SJSA1 (cell line): ENCODE measurements at regions not wholly inside any gene's neighbourhood (a gene's known extent, or its start where the extent isn't known, plus 50 kb on each side); places are given as distances from the start of the nearest gene placed in this dataset.
"Not testable (repeated sequence)": the region's sequence is repeated elsewhere in the genome, so short reads cannot be mapped to it uniquely, and the experiment has no call there.

ENCODE experiments used
- DNase-seq, 2 experiments: peaks; one replicate each; pipeline ENCODE4 v3.0.0-alpha.2; 2015 to 2020; ENCODE audit warnings: low spot score in 2 of 2, low read depth in 1 of 2
- H3K27ac ChIP-seq: fragments of 250-450 bp; sonication (Bioruptor Pico); 2 replicates; pipeline ENCODE4 v1.5.1; 2020; ENCODE audit warnings: mild to moderate bottlenecking, moderate library complexity
- H3K27me3 ChIP-seq: fragments of 250-450 bp; sonication (Bioruptor Pico); replicated peaks from 2 replicates; pipeline ENCODE4 v1.5.1; 2020; ENCODE audit warnings: mild to moderate bottlenecking, moderate library complexity
- H3K36me3 ChIP-seq: fragments of 250-450 bp; sonication (Bioruptor Pico); 2 replicates; pipeline ENCODE4 v1.5.1; 2020; ENCODE audit warnings: mild to moderate bottlenecking
- H3K4me1 ChIP-seq: fragments of 250-450 bp; sonication (Bioruptor Pico); replicated peaks from 2 replicates; pipeline ENCODE4 v1.6.1; 2021; ENCODE audit warnings: mild to moderate bottlenecking
- H3K4me3 ChIP-seq: fragments of 250-450 bp; sonication (Bioruptor Pico); 2 replicates; pipeline ENCODE4 v1.5.1; 2020; ENCODE audit warnings: mild to moderate bottlenecking
- H3K9me3 ChIP-seq: fragments of 250-450 bp; sonication (Bioruptor Pico); replicated peaks from 2 replicates; pipeline ENCODE4 v1.5.1; 2020; ENCODE audit warnings: mild to moderate bottlenecking

DNA sequence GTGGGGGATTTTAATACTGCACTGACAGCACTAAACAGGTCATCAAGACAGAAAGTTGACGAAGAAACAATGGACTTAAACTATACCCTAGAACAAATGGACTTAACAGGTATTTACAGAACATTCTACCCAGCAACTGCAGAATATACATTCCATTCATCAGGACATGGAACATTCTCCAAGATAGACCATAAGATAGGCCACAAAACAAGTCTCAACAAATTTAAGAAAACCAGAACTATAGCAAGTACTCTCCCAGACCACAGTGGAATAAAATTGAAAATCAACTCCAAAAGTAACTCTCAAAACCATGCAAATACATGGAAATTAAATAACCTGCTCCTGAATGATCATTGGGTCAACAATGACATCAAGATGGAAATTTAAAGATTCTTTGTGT is 218.3 kb downstream of the SYK start:
- not testable (repeated sequence) for H3K27me3 ChIP-seq, H3K27ac ChIP-seq, H3K4me3 ChIP-seq, H3K4me1 ChIP-seq, H3K9me3 ChIP-seq, H3K36me3 ChIP-seq, DNase-seq

GRCh38 chr9:91021656-91022055 is 220.0 kb downstream of the SYK start:
- H3K36me3 ChIP-seq, H3K27me3 ChIP-seq, DNase-seq, H3K4me3 ChIP-seq, H3K27ac ChIP-seq, H3K4me1 ChIP-seq, H3K9me3 ChIP-seq: not testable (repeated sequence)

GRCh38 chr9:91023741-91024140 is 222.1 kb downstream of the SYK start:
- Histone ChIP-seq H3K27ac (no peak overlapping the region), H3K36me3 (no peaks in the 10 kb centered on the region), H3K4me3 (no peak overlapping the region), H3K4me1 (no peaks in the 10 kb centered on the region), H3K9me3 (no peaks in the 10 kb centered on the region), H3K27me3 (no peaks in the 10 kb centered on the region)
- no peak for DNase-seq

DNA sequence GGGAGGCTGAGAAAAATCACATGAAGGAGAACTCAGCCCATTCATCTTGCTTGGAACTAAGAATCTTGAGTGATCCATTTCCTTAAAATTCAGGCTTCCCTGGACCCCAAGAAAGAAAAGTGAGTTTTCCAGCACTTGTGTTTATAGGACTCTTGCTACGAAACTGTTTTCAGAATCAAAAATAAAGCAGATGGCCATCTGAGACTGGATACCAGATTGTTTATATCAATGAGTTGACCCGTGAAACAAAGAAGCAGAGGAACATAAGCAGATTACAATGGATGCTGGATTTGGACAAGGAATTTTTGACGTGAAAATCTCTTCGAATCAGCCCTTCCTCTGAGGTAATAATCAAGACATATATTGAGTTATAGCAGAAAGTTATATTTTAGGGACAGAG is 223.2 kb downstream of the SYK start:
- no peaks in the 10 kb centered on the region for H3K4me1 ChIP-seq
- no peak overlapping the region for H3K27ac ChIP-seq
- no peak for DNase-seq
- H3K4me3 ChIP-seq: no peak overlapping the region
- no peaks in the 10 kb centered on the region for H3K27me3 ChIP-seq
- H3K9me3 ChIP-seq: no peaks in the 10 kb centered on the region
- H3K36me3 ChIP-seq: no peaks in the 10 kb centered on the region

GRCh38 chr9:91025856-91026255 is 224.2 kb downstream of the SYK start:
- Histone ChIP-seq H3K27ac (no peak overlapping the region), H3K4me1 (no peaks in the 10 kb centered on the region), H3K4me3 (no peak overlapping the region), H3K27me3 (no peaks in the 10 kb centered on the region), H3K36me3 (no peaks in the 10 kb centered on the region), H3K9me3 (no peaks in the 10 kb centered on the region)
- no peak for DNase-seq

DNA sequence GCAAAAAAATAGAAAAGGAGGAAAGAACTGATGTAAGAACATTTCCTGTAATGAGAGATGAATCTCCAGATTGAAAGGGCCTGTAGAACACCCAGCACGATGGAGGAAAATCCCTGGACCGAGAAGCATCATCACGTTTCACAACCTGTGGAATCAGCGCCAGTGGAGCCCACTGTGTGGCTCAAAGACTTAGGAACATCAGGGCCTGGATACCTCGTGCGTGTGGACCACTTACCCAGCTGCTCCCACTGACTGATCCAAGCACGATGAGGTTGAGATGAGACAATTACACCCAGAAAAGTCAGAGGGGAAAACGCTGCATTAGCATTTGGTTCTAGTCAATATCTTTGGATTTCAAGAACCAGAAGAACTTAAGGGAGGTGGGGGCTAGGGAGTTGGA is 224.6 kb downstream of the SYK start:
- Histone ChIP-seq H3K9me3 (no peaks in the 10 kb centered on the region), H3K27ac (no peak overlapping the region), H3K4me3 (no peak overlapping the region), H3K4me1 (no peaks in the 10 kb centered on the region), H3K27me3 (no peaks in the 10 kb centered on the region), H3K36me3 (no peaks in the 10 kb centered on the region)
- no peak for DNase-seq

DNA sequence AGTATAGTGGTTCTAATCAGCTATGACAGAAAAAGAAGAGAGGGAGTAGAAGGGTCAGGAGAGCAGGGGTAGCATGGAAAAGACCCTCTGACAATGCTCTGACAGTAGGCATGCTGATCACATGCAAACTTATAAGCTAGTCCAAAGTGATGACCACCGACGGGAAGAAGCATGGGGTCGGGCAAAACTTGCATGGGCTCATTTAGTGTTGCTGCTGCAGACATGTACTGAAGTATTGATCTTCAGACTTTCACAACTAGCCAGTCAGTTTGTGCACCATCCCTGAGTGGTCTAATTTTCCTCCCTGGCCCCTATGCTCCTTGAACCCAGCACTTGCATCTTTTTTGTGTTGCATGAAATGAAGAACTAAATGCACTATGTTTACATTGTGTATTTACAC is 225.4 kb downstream of the SYK start:
- DNase-seq: no peak
- no peaks in the 10 kb centered on the region for H3K4me1 ChIP-seq

GRCh38 chr9:91028166-91028827 is 226.7 kb downstream of the SYK start:
- no peaks in the 10 kb centered on the region for H3K9me3 ChIP-seq
- no peak overlapping the region for H3K27ac ChIP-seq
- no peak overlapping the region for H3K4me3 ChIP-seq
- peaks cover 3% of the 10 kb centered on the region for H3K4me1 ChIP-seq
- no peaks in the 10 kb centered on the region for H3K27me3 ChIP-seq
- H3K36me3 ChIP-seq: no peaks in the 10 kb centered on the region
- DNase-seq: peak in 1 of 2 experiments; percentile 23

More for the DNA sequence above, 225.4 kb downstream of the SYK start:
- no peaks in the 10 kb centered on the region for H3K27me3 ChIP-seq
- H3K9me3 ChIP-seq: no peaks in the 10 kb centered on the region
- no peaks in the 10 kb centered on the region for H3K36me3 ChIP-seq
- H3K4me3 ChIP-seq: no peak overlapping the region
- H3K27ac ChIP-seq: no peak overlapping the region

GRCh38 chr9:91029650-91030361 is 228.2 kb downstream of the SYK start:
- Histone ChIP-seq H3K27ac (no peak overlapping the region), H3K36me3 (no peaks in the 10 kb centered on the region), H3K4me3 (no peak overlapping the region), H3K4me1 (peaks cover 11% of the 10 kb centered on the region), H3K27me3 (no peaks in the 10 kb centered on the region), H3K9me3 (no peaks in the 10 kb centered on the region)
- DNase-seq: no peak

- H3K27ac ChIP-seq: no peak overlapping the region
- no peak overlapping the region for H3K4me3 ChIP-seq
- no peaks in the 10 kb centered on the region for H3K36me3 ChIP-seq
- H3K9me3 ChIP-seq: no peaks in the 10 kb centered on the region
- peaks cover 17% of the 10 kb centered on the region for H3K4me1 ChIP-seq
- no peak for DNase-seq
- no peaks in the 10 kb centered on the region for H3K27me3 ChIP-seq
Measured at GRCh38 chr9:91032121-91032531, 230.5 kb downstream of the SYK start.

- H3K4me3 ChIP-seq: no peak overlapping the region
- no peak overlapping the region for H3K27ac ChIP-seq
- no peaks in the 10 kb centered on the region for H3K27me3 ChIP-seq
- H3K36me3 ChIP-seq: no peaks in the 10 kb centered on the region
- no peaks in the 10 kb centered on the region for H3K9me3 ChIP-seq
- no peak for DNase-seq
- H3K4me1 ChIP-seq: peaks cover 28% of the 10 kb centered on the region
Measured at GRCh38 chr9:91033270-91033669, 231.7 kb downstream of the SYK start.

- H3K36me3 ChIP-seq: no peaks in the 10 kb centered on the region
- no peaks in the 10 kb centered on the region for H3K27me3 ChIP-seq
- no peak overlapping the region for H3K27ac ChIP-seq
- peaks cover 34% of the 10 kb centered on the region for H3K4me1 ChIP-seq
- H3K4me3 ChIP-seq: no peak overlapping the region
- H3K9me3 ChIP-seq: no peaks in the 10 kb centered on the region
- DNase-seq: no peak
Measured at GRCh38 chr9:91033797-91034196, 232.2 kb downstream of the SYK start.

DNA sequence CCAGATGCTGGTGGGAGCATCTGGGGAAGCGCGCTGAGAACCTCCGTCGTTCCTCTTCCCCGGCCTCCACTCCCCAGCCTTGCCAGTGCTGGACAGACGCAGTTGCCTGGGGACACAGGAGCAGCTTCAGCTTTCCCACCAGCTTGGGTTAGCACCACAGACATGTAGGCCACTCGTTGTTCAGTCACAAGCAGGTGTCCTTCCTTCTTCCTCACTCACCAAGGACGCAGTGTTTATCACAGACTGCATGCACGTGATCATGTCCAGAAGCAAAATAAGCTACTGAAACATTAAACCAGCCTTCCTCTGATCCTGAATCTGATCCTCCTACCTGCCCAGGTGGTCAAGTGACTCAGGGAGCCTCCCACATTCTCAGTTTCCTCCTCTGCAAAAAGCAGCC is 232.9 kb downstream of the SYK start:
- no peaks in the 10 kb centered on the region for H3K36me3 ChIP-seq
- H3K4me1 ChIP-seq: peaks cover 38% of the 10 kb centered on the region
- no peaks in the 10 kb centered on the region for H3K9me3 ChIP-seq
- H3K27ac ChIP-seq: no peak overlapping the region
- H3K4me3 ChIP-seq: no peak overlapping the region
- H3K27me3 ChIP-seq: no peaks in the 10 kb centered on the region
- no peak for DNase-seq

GRCh38 chr9:91034976-91035824 is 233.6 kb downstream of the SYK start:
- no peaks in the 10 kb centered on the region for H3K27me3 ChIP-seq
- H3K36me3 ChIP-seq: no peaks in the 10 kb centered on the region
- no peak overlapping the region for H3K4me3 ChIP-seq
- no peak overlapping the region for H3K27ac ChIP-seq
- peaks cover 38% of the 10 kb centered on the region for H3K4me1 ChIP-seq
- no peaks in the 10 kb centered on the region for H3K9me3 ChIP-seq
- no peak for DNase-seq
